ENCODE measurements at regions not wholly inside any gene's neighbourhood (a gene's known extent, or its start where the extent isn't known, plus 50 kb on each side); places are given as distances from the start of the nearest gene placed in this dataset.
A peak's percentile ranks its signal among the peaks of the same experiment; 100 is the strongest.
"Not testable (repeated sequence)": the region's sequence is repeated elsewhere in the genome, so short reads cannot be mapped to it uniquely, and the experiment has no call there.

GRCh38 chr14:106109337-106109736 is 583.0 kb downstream of the TMEM121 start:
- DNase-seq = no peak

- DNase-seq = no peak
Observed at GRCh38 chr14:106115401-106115800, 589.0 kb downstream of the TMEM121 start.

DNA sequence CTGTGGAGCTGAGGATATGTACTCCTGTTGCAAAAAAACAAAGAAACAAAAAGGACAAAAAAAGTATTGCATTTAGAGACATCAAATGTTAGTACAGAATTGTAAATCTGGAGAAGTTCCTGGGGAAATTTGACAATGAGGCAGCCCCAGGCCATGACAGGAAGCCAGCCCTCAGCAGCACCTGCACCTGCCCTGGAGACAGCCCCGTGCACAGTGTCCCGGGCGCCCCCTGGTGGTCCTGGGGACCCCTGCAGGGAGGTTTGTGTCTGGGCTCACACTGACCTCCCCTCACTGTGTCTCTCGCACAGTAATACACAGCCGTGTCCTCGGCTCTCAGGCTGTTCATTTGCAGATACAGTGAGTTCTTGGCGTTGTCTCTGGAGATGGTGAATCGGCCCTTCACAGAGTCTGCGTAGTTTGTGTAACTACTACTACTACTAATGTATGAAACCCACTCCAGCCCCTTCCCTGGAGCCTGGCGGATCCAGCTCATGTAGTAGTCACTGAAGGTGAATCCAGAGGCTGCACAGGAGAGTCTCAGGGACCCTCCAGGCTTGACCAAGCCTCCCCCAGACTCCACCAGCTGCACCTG is 590.1 kb downstream of the TMEM121 start:
- DNase-seq = not testable (repeated sequence)

DNA sequence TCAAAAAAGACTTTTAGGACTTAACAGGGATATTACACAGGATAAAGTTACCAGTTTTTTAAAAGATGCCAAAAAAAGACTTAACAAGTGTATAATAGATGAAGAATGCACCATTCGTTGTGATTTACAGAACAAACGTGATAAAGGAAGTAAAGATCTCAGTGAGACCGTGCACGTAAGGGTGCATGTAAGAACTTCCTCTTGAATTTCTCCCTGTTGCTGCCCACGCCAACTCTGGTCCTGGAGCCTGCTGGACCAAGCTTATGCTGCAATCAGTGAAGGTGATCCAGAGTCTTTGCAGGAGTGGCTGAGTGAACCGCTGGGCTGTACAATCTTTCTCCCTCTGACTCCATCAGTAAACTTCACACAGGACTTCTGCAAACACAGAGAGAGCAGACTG is 593.7 kb downstream of the TMEM121 start:
- DNase-seq = no peak

DNA sequence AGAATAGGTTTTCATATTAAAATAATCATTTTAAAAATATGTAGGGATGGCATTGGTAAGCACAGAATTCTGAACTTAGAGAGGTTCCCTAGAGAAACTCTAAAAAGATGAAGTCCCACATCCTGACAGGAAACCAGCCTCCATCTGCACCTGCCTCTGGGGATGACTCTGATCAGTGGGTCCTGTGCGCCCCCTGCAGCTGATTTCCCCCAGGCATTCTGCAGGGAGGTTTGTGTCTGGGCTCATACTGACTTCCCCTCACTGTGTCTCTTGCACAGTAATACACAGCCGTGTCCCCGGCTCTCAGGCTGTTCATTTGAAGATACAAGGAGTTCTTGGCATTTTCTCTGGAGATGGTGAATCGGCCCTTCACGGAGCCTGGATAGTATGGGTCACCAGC is 602.9 kb downstream of the TMEM121 start:
- no peak for DNase-seq

- DNase-seq = not testable (repeated sequence)
Observed at GRCh38 chr14:106129904-106130661, 603.7 kb downstream of the TMEM121 start.

DNA sequence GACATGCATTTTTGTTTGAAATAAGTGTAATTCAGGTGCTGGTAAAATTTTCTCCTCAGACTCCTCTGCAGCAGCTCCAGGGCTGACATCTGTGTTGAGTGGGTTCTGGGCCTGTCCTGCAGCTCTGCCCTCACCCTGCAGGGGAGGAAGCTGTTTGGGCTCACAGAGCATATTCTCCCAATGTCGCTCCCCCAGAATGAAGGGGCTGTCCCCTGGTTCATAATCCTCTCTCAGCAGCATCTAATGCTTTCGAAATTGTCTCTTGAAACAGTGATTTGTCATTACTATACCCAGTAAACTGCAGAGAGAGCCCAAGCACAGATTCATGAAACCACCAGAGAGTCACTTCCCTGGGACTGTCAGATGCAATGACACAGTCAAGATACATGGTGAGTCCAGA is 606.7 kb downstream of the TMEM121 start:
- not testable (repeated sequence) for DNase-seq

- DNase-seq = no peak
Observed at GRCh38 chr14:106134886-106135285, 608.5 kb downstream of the TMEM121 start.

DNA sequence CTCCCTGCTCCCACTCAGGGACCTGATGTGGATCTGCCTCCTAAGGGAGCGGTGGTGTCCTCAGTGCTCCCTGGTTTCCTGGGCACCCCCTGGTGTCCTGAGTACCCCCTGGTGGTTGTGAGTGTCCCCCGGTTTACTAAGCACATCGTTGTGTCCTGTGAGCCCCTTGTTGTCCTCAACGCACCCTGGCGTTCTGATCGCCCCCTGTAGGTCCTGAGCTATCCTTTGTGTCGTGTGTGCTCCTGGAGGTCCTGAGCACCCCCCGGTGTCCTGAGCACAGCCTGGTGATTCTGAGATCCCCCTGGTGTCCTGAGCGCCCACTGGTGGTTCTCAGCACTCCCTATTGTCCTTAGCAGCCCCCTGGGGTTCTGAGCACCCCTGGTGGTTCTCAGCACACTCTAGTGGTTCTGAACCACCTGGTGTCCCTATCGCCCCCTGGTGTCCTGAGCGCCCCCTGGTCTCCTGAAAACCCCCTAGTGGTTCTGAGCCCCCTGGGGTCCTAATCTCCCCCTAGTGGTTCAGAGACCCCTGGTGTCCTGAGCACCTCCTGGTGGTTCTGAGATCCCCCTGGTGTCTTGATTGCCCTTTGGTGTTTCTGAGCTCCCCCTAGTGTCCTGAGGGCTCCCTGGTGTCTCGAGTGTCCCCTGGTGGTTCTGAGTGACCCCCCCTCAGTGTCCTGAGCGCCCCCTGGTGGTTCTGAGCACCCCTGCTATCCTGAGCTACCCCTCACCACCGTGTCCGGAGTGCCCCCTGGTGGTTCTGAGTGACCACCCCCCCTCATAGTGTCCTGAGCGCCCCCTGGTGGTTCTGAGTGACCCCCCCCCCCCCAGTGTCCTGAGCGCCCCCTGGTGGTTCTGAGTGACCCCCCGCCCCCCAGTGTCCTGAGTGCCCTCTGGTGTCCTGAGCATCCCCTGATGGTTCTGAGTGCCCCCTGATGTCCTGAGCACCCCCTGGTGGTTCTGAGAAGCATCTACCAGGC is 615.1 kb downstream of the TMEM121 start:
- DNase-seq = no peak

DNA sequence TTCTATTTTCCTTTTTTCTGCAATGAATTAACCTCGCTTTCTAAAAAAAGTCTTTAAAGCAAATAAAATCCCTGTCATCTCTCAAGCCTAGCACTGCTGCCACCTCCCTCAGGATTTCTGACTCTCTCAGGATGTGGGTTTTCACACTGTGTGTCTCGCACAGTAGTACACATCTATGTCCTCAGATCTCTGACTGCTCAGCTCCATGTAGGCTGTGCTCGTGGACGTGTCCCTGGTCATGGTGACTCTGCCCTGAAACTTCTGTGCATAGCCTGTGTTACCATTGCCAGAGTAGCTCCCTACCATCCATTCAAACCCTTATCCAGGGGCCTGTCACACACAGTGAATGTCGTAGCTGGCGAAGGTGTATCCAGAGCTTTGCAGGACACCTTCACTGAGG is 619.3 kb downstream of the TMEM121 start:
- not testable (repeated sequence) for DNase-seq

- peak; percentile 26 for DNase-seq
Observed at GRCh38 chr14:106153362-106153955, 627.1 kb downstream of the TMEM121 start.

- no peak for DNase-seq
Observed at GRCh38 chr14:106163316-106163715, 636.9 kb downstream of the TMEM121 start.

- DNase-seq = not testable (repeated sequence)
Observed at GRCh38 chr14:106163812-106164211, 637.4 kb downstream of the TMEM121 start.

DNA sequence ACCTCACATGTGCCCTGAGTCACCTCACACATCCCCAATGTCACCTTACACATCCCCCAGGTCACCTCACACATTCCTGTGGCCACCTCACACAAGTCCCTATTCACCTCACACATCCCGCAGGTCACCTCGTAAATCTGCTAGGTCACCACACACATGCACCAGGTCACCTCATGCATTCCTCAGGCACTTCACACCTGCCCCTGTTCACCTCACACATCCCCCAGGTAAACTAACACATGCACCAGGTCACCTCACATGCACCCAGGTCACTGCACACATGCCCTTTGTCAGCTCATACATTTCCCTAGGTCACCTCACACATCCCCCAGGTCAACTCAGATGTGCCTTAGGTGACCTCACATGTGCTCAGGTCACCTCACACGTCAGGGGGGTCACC is 639.8 kb downstream of the TMEM121 start:
- no peak for DNase-seq

- no peak for DNase-seq
Observed at GRCh38 chr14:106166650-106167204, 640.3 kb downstream of the TMEM121 start.

- not testable (repeated sequence) for DNase-seq
Observed at GRCh38 chr14:106170163-106170658, 643.8 kb downstream of the TMEM121 start.

GRCh38 chr14:106174206-106174605 is 647.8 kb downstream of the TMEM121 start:
- DNase-seq = no peak

- not testable (repeated sequence) for DNase-seq
Observed at GRCh38 chr14:106177266-106178246, 651.2 kb downstream of the TMEM121 start.

- DNase-seq = no peak
Observed at GRCh38 chr14:106179761-106180160, 653.4 kb downstream of the TMEM121 start.

DNA sequence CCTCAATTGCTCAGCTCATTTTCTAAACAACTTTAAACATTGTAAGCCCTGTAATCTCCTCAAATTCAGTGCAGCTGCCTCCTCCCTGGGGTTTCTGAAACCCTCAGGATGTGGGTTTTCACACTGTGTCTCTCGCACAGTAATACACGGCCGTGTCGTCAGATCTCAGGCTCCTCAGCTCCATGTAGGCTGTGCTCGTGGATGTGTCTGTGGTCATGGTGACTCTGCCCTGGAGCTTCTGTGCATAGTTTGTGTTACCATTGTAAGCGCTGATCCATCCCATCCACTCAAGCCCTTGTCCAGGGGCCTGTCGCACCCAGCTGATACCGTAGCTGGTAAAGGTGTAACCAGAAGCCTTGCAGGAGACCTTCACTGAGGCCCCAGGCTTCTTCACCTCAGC is 658.4 kb downstream of the TMEM121 start:
- not testable (repeated sequence) for DNase-seq

All from NCI-H774 (cell line).